Body of pancreas (tissue), 4 donors: ENCODE measurements at regions not wholly inside any gene's neighbourhood (a gene's known extent, or its start where the extent isn't known, plus 50 kb on each side); places are given as distances from the start of the nearest gene placed in this dataset.

ENCODE experiments used
- ATAC-seq: fragments of 150-250 bp; one replicate; pipeline ENCODE4 v1.9.1; 2016
- DNase-seq, 4 donors: peaks; one replicate each; pipeline ENCODE4 v3.0.0-alpha.2; 2019
- H3K27ac ChIP-seq, 4 donors: fragments of 200-600 bp; sonication (generic); 1 replicate in 3 of 4; 2 replicates in 1 of 4; pipeline versions ENCODE4 v1.5.1 to v1.6.1; 2016 to 2019; ENCODE audit warnings: mild to moderate bottlenecking in 1 of 4, mixed read lengths in 1 of 4, moderate library complexity in 1 of 4
- H3K27me3 ChIP-seq, 2 donors: fragments of 200-600 bp; sonication (generic); one replicate each; pipeline ENCODE4 v1.6.0; 2016; ENCODE audit warnings: mild to moderate bottlenecking in 1 of 2
- H3K36me3 ChIP-seq, 2 donors: fragments of 200-600 bp; sonication (generic); replicated peaks in 1 of 2; 2 replicates each; pipeline ENCODE4 v1.5.1; 2016; ENCODE audit warnings: low read depth in 2 of 2; ENCODE audit not compliant: insufficient read depth in 1 of 2
- H3K4me1 ChIP-seq: fragments of 200-600 bp; sonication (generic); one replicate; pipeline ENCODE4 v1.6.0; 2016
- H3K4me3 ChIP-seq, 2 donors: fragments of 200-600 bp; sonication (generic); 1 replicate in 1 of 2; 2 replicates in 1 of 2; pipeline ENCODE4 v1.5.1; 2016 to 2019
- H3K9me3 ChIP-seq, 3 donors: fragments of 200-600 bp; sonication (generic); 1 replicate in 2 of 3; 2 replicates in 1 of 3; pipeline ENCODE4 v1.5.1; 2016
- CTCF ChIP-seq, 7 experiments: fragments of 450-650 bp in 4 of 7; fragments of 200-600 bp in 3 of 7; sonication (generic) in 3 of 7; IDR thresholded peaks; one replicate each; pipeline ENCODE4 v1.5.1; 2016 to 2019; ENCODE audit warnings: antibody characterized with exemption in 7 of 7
- POLR2A ChIP-seq, 3 donors: fragments of 450-650 bp; IDR thresholded peaks; one replicate each; pipeline ENCODE4 v1.6.1; 2016; ENCODE audit warnings: antibody characterized with exemption in 3 of 3, mild to moderate bottlenecking in 2 of 3
- WGBS, 2 donors: methylation state at CpG; one replicate each; pipeline ENCODE4 v1.1.5; 2017; 5-methylcytosine and 5-hydroxymethylcytosine counted together
- intact Hi-C: fragments of 100-400 bp; cut with DNase I; formaldehyde crosslinking; loops from one replicate; pipeline ENCODE4 v1.15.1; 2023

GRCh38 chr6:66896415-66896814 lies 1189.4 kb upstream of the EYS start:
- H3K9me3 ChIP-seq, result no peaks in the 10 kb centered on the region
- whole genome bisulfite sequencing, 2 donors, result 75 to 77% methylated on average over 5 of the region's 5 CpGs
- H3K4me3 ChIP-seq, result no peak overlapping the region
- H3K36me3 ChIP-seq, result no peaks in the 10 kb centered on the region
- ATAC-seq (no peak), DNase-seq (no peak)
- H3K27ac ChIP-seq, result no peak overlapping the region
- intact Hi-C loops, result no loop called here
- no peak for TF ChIP-seq CTCF (IDR thresholded peaks at IDR 0.05)
- TF ChIP-seq POLR2A (IDR thresholded peaks at IDR 0.05), result no peak
- no peaks in the 10 kb centered on the region for H3K4me1 ChIP-seq
- H3K27me3 ChIP-seq, result no peaks in the 10 kb centered on the region

GRCh38 chr6:66883453-66883852 lies 1176.4 kb upstream of the EYS start:
- H3K27ac ChIP-seq, result no peak overlapping the region
- no peaks in the 10 kb centered on the region for H3K9me3 ChIP-seq
- H3K27me3 ChIP-seq, result no peaks in the 10 kb centered on the region
- H3K36me3 ChIP-seq, result no peaks in the 10 kb centered on the region
- no peak for ATAC-seq
- H3K4me1 ChIP-seq, result no peaks in the 10 kb centered on the region
- intact Hi-C loops, result no loop called here
- TF ChIP-seq POLR2A (IDR thresholded peaks at IDR 0.05), result no peak
- no peak for TF ChIP-seq CTCF (IDR thresholded peaks at IDR 0.05)
- DNase-seq, result no peak
- WGBS, 2 donors, result 42 to 46% methylated on average over 1 of the region's 1 CpG
- no peak overlapping the region for H3K4me3 ChIP-seq

- Histone ChIP-seq H3K27me3 (no peaks in the 10 kb centered on the region), H3K36me3 (no peaks in the 10 kb centered on the region), H3K4me1 (no peaks in the 10 kb centered on the region), H3K4me3 (no peak overlapping the region), H3K27ac (no peak overlapping the region), H3K9me3 (no peaks in the 10 kb centered on the region)
- TF ChIP-seq CTCF (IDR thresholded peaks at IDR 0.05) (no peak), POLR2A (IDR thresholded peaks at IDR 0.05) (no peak)
- WGBS, 2 donors, result 71 to 77% methylated on average over 1 of the region's 1 CpG
- ATAC-seq, result no peak
- no peak for DNase-seq
- intact Hi-C loops, result no loop called here
Measured at GRCh38 chr6:66866801-66867200, 1159.8 kb upstream of the EYS start.

GRCh38 chr6:66865771-66866170 lies 1158.7 kb upstream of the EYS start:
- Histone ChIP-seq H3K27ac (no peak overlapping the region), H3K9me3 (no peaks in the 10 kb centered on the region), H3K4me3 (no peak overlapping the region), H3K36me3 (no peaks in the 10 kb centered on the region), H3K4me1 (no peaks in the 10 kb centered on the region), H3K27me3 (no peaks in the 10 kb centered on the region)
- DNase-seq (no peak), ATAC-seq (no peak)
- intact Hi-C loops, result no loop called here
- no peak for TF ChIP-seq CTCF (IDR thresholded peaks at IDR 0.05)
- TF ChIP-seq POLR2A (IDR thresholded peaks at IDR 0.05), result no peak

- intact Hi-C loops, result no loop called here
Measured at GRCh38 chr6:66861007-66861541, 1154.0 kb upstream of the EYS start.

More at GRCh38 chr6:66861007-66861541, 1154.0 kb upstream of the EYS start:
- TF ChIP-seq POLR2A (IDR thresholded peaks at IDR 0.05), result no peak
- TF ChIP-seq CTCF (IDR thresholded peaks at IDR 0.05), result no peak
- H3K36me3 ChIP-seq, result no peaks in the 10 kb centered on the region
- no peak overlapping the region for H3K27ac ChIP-seq
- no peak for DNase-seq
- ATAC-seq, result no peak
- H3K27me3 ChIP-seq, result no peaks in the 10 kb centered on the region
- no peaks in the 10 kb centered on the region for H3K9me3 ChIP-seq
- WGBS, 2 donors, result 49 to 52% methylated on average over 2 of the region's 2 CpGs
- H3K4me1 ChIP-seq, result no peaks in the 10 kb centered on the region
- H3K4me3 ChIP-seq, result no peak overlapping the region
